Osteoblast (primary cell): ENCODE measurements at regions not wholly inside any gene's neighbourhood (a gene's known extent, or its start where the extent isn't known, plus 50 kb on each side); places are given as distances from the start of the nearest gene placed in this dataset.

ENCODE experiments used
- DNase-seq: peaks from one replicate; pipeline ENCODE4 v3.0.0; 2011; ENCODE audit warnings: low spot score, mixed read lengths; ENCODE audit not compliant: insufficient read length; ENCODE audit errors: missing footprints
- H2AFZ ChIP-seq: 2 replicates; pipeline ENCODE4 v1.6.0; 2011; ENCODE audit warnings: mild to moderate bottlenecking, low read length
- H3K27ac ChIP-seq: 2 replicates; pipeline ENCODE4 v1.5.1; 2011; ENCODE audit warnings: mild to moderate bottlenecking, low read depth, low read length, moderate library complexity
- H3K27me3 ChIP-seq: 2 replicates; pipeline ENCODE4 v1.6.0; 2012; ENCODE audit warnings: mild to moderate bottlenecking, control low read depth, inconsistent platforms, low read length, moderate library complexity; ENCODE audit not compliant: insufficient read depth
- H3K36me3 ChIP-seq: 2 replicates; pipeline ENCODE4 v1.5.1; 2011; ENCODE audit warnings: mild to moderate bottlenecking, low read length, control low read depth, moderate library complexity; ENCODE audit not compliant: insufficient read depth
- H3K4me1 ChIP-seq: 2 replicates; pipeline ENCODE4 v1.5.1; 2011; ENCODE audit warnings: mild to moderate bottlenecking, low read length, control low read depth, moderate library complexity; ENCODE audit not compliant: insufficient read depth
- H3K4me2 ChIP-seq: 2 replicates; pipeline ENCODE4 v1.6.0; 2011; ENCODE audit warnings: mild to moderate bottlenecking, low read length; ENCODE audit not compliant: insufficient read depth
- H3K4me3 ChIP-seq: fragments of 200-600 bp; sonication (generic); 3 replicates; pipeline ENCODE4 v1.5.1; 2012; ENCODE audit warnings: mild to moderate bottlenecking, low read length, inconsistent platforms; ENCODE audit not compliant: insufficient read depth
- H3K79me2 ChIP-seq: 2 replicates; pipeline ENCODE4 v1.6.0; 2012; ENCODE audit warnings: mild to moderate bottlenecking, low read length, control low read depth, inconsistent platforms; ENCODE audit not compliant: insufficient read depth
- H3K9me3 ChIP-seq: 2 replicates; pipeline ENCODE4 v1.5.1; 2011; ENCODE audit warnings: low read depth, low read length, control low read depth
- H4K20me1 ChIP-seq: 2 replicates; pipeline ENCODE4 v1.6.0; 2012; ENCODE audit warnings: mild to moderate bottlenecking, low read length, control low read depth; ENCODE audit not compliant: insufficient read depth
- TF ChIP-seq, protein P1 (sequence below): IDR thresholded peaks from 2 replicates; pipeline ENCODE4 v1.5.1; 2011; ENCODE audit warnings: mild to moderate bottlenecking, low read depth, low read length, moderate library complexity; ENCODE audit errors: extremely low read depth

DNA sequence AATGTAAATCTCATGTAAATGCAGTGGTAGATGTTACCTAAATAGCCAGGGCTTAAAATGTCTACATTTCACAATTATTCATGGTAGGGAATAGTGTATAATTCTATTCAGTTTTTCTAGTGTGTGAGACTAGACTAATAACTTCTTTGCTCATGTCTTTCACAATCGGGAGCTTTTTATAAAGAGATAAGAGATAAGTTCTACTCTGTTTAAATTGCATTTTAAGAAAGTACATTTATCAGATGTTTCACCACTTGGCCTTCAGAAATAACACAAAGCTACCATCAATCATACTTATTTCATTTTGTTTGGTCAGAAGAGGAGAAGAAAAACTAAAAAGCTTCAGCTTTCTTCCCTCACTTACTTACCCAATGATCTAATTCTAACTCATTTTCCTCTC lies 725.5 kb upstream of the FLRT2 start:
- no peak overlapping the region for H3K27ac ChIP-seq
- DNase-seq, result no peak
- TF ChIP-seq, protein P1, sequence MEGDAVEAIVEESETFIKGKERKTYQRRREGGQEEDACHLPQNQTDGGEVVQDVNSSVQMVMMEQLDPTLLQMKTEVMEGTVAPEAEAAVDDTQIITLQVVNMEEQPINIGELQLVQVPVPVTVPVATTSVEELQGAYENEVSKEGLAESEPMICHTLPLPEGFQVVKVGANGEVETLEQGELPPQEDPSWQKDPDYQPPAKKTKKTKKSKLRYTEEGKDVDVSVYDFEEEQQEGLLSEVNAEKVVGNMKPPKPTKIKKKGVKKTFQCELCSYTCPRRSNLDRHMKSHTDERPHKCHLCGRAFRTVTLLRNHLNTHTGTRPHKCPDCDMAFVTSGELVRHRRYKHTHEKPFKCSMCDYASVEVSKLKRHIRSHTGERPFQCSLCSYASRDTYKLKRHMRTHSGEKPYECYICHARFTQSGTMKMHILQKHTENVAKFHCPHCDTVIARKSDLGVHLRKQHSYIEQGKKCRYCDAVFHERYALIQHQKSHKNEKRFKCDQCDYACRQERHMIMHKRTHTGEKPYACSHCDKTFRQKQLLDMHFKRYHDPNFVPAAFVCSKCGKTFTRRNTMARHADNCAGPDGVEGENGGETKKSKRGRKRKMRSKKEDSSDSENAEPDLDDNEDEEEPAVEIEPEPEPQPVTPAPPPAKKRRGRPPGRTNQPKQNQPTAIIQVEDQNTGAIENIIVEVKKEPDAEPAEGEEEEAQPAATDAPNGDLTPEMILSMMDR, result no peak
- no peaks in the 10 kb centered on the region for H4K20me1 ChIP-seq
- H3K4me2 ChIP-seq, result no peak overlapping the region
- no peak overlapping the region for H2AFZ ChIP-seq
- no peaks in the 10 kb centered on the region for H3K27me3 ChIP-seq
- H3K36me3 ChIP-seq, result no peaks in the 10 kb centered on the region
- no peak overlapping the region for H3K4me3 ChIP-seq
- H3K79me2 ChIP-seq, result no peaks in the 10 kb centered on the region
- H3K4me1 ChIP-seq, result no peaks in the 10 kb centered on the region
- H3K9me3 ChIP-seq, result no peaks in the 10 kb centered on the region

DNA sequence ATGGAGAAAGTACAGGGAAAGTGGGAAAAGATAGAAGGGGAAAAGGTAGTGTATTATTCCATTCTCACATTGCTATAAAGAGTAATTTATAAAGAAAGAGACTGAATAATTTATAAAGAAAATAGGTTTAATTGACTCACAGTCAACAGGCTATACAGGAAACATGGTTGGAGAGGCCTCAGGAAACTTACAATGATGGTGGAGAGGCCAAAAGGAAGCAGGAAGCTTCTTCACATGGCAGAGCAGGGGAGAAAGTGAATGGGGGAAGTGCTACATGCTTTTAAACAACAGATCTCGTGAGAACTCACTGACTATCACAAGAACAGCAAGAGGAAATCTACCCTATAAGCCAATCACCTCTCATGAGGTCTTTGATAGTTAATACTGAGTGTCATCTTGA lies 725.0 kb upstream of the FLRT2 start:
- no peak overlapping the region for H3K4me2 ChIP-seq
- H3K79me2 ChIP-seq, result no peaks in the 10 kb centered on the region
- no peaks in the 10 kb centered on the region for H3K27me3 ChIP-seq
- no peak overlapping the region for H3K27ac ChIP-seq
- H3K4me3 ChIP-seq, result no peak overlapping the region
- DNase-seq, result no peak
- H3K4me1 ChIP-seq, result no peaks in the 10 kb centered on the region
- no peaks in the 10 kb centered on the region for H4K20me1 ChIP-seq
- H2AFZ ChIP-seq, result no peak overlapping the region
- TF ChIP-seq, protein P1, result no peak
- no peaks in the 10 kb centered on the region for H3K36me3 ChIP-seq
- H3K9me3 ChIP-seq, result no peaks in the 10 kb centered on the region

DNA sequence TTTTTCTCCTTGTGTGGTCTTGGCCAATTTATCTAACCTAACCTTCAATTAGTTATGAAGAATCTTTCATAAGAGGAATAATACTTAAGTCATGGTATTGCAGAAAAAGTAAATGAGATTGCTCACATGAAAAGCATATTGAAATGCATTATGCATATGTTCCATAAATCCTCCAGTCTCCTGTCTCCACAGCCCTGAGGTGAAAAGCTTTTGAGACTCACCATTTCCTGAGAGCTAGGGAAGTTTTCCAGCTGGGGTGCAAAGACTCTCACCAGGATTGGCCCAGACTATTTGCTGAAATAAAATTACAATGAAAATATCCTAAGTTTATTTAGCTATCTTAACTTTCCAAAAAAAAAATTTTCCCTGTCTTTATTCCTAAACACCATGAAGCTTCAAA lies 723.8 kb upstream of the FLRT2 start:
- Histone ChIP-seq H3K4me1 (no peaks in the 10 kb centered on the region), H2AFZ (no peak overlapping the region), H4K20me1 (no peaks in the 10 kb centered on the region), H3K27ac (no peak overlapping the region), H3K36me3 (no peaks in the 10 kb centered on the region), H3K9me3 (no peaks in the 10 kb centered on the region), H3K4me3 (no peak overlapping the region), H3K4me2 (no peak overlapping the region), H3K79me2 (no peaks in the 10 kb centered on the region), H3K27me3 (no peaks in the 10 kb centered on the region)
- TF ChIP-seq, protein P1, result no peak
- DNase-seq, result no peak

DNA sequence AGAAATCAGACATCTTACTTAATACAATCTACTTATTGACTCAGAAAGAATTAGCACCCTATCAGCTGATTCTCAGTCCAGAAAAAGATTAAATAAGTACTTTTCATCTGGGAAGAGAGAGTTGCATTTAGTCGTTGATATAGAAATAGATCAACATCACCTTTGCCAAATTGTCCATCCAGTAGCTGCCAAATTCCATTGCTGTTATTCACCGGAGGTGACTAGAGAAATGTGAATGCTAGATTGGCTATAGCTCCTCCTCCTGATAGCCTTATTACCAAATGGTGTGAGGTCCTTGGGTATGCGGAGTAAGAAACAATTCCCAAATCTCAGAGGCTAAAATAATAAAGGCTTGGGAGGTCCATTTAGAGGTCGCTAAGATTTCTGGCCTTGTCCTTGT lies 723.3 kb upstream of the FLRT2 start:
- no peak overlapping the region for H3K27ac ChIP-seq
- TF ChIP-seq, protein P1, result no peak
- no peaks in the 10 kb centered on the region for H3K9me3 ChIP-seq
- DNase-seq, result no peak
- no peaks in the 10 kb centered on the region for H3K36me3 ChIP-seq
- no peaks in the 10 kb centered on the region for H4K20me1 ChIP-seq
- H3K79me2 ChIP-seq, result no peaks in the 10 kb centered on the region
- H3K27me3 ChIP-seq, result no peaks in the 10 kb centered on the region
- no peak overlapping the region for H3K4me3 ChIP-seq
- H3K4me2 ChIP-seq, result no peak overlapping the region
- no peaks in the 10 kb centered on the region for H3K4me1 ChIP-seq
- no peak overlapping the region for H2AFZ ChIP-seq
